DND-41 (cell line): ENCODE measurements at regions not wholly inside any gene's neighbourhood (a gene's known extent, or its start where the extent isn't known, plus 50 kb on each side); places are given as distances from the start of the nearest gene placed in this dataset.

ENCODE experiments used
- ATAC-seq: fragments of 200-7000 bp; cut with Tn5 transposase; 3 replicates; pipeline ENCODE4 v1.9.1; 2021; ENCODE audit warnings: low read depth; ENCODE audit not compliant: insufficient read depth
- DNase-seq: peaks from one replicate; pipeline ENCODE4 v3.0.0-alpha.2; 2020
- H2AFZ ChIP-seq: 2 replicates; pipeline ENCODE4 v1.6.0; 2012; ENCODE audit warnings: low read depth, low read length
- H3K27ac ChIP-seq: 2 replicates; pipeline ENCODE4 v1.5.1; 2012; ENCODE audit warnings: low read length, inconsistent platforms
- H3K27me3 ChIP-seq: fragments of 200-600 bp; sonication (generic); 2 replicates; pipeline ENCODE4 v1.6.0; 2012; ENCODE audit warnings: low read length, mild to moderate bottlenecking, inconsistent platforms; ENCODE audit not compliant: insufficient read depth, poor library complexity
- H3K36me3 ChIP-seq: 2 replicates; pipeline ENCODE4 v1.5.1; 2012; ENCODE audit warnings: low read length, inconsistent platforms; ENCODE audit not compliant: insufficient read depth
- H3K4me1 ChIP-seq: 2 replicates; pipeline ENCODE4 v1.5.1; 2012; ENCODE audit warnings: mild to moderate bottlenecking, low read length; ENCODE audit not compliant: insufficient read depth
- H3K4me2 ChIP-seq: 2 replicates; pipeline ENCODE4 v1.6.0; 2012; ENCODE audit warnings: mild to moderate bottlenecking, moderate library complexity, low read length, inconsistent platforms; ENCODE audit not compliant: insufficient read depth
- H3K4me3 ChIP-seq, 2 experiments: fragments of 200-600 bp in 1 of 2; shearing (Covaris generic) in 1 of 2; 2 replicates each; pipeline ENCODE4 v1.5.1; 2012 to 2016; ENCODE audit warnings: inconsistent platforms in 2 of 2, low read length in 2 of 2, mild to moderate bottlenecking in 2 of 2, low read depth in 1 of 2, moderate library complexity in 1 of 2
- H3K79me2 ChIP-seq: 2 replicates; pipeline ENCODE4 v1.6.0; 2012; ENCODE audit warnings: low read length, inconsistent platforms; ENCODE audit not compliant: insufficient read depth
- H3K9ac ChIP-seq: 2 replicates; pipeline ENCODE4 v1.6.0; 2012; ENCODE audit warnings: low read depth, mild to moderate bottlenecking, inconsistent platforms, low read length, moderate library complexity
- H3K9me3 ChIP-seq: 2 replicates; pipeline ENCODE4 v1.5.1; 2012; ENCODE audit warnings: low read length, moderate library complexity, mild to moderate bottlenecking, inconsistent platforms; ENCODE audit not compliant: insufficient read depth, severe bottlenecking
- H4K20me1 ChIP-seq: 2 replicates; pipeline ENCODE4 v1.6.0; 2012; ENCODE audit warnings: low read length; ENCODE audit not compliant: insufficient read depth
- CTCF ChIP-seq: IDR thresholded peaks from 2 replicates; pipeline ENCODE4 v1.5.1; 2012; ENCODE audit warnings: borderline replicate concordance, low read length, moderate library complexity, mild to moderate bottlenecking; ENCODE audit not compliant: poor library complexity, severe bottlenecking; ENCODE audit errors: extremely low read depth
- EZH2 ChIP-seq: IDR thresholded peaks from 3 replicates; pipeline ENCODE4 v1.6.1; 2012; ENCODE audit warnings: borderline replicate concordance, low read depth, mild to moderate bottlenecking, moderate library complexity, low read length, inconsistent platforms; ENCODE audit not compliant: severe bottlenecking

GRCh38 chr22:47293368-47294221, 531.1 kb downstream of the TBC1D22A start:
- Histone ChIP-seq H3K4me2 (no peak overlapping the region), H3K79me2 (no peaks in the 10 kb centered on the region), H3K4me1 (no peaks in the 10 kb centered on the region), H3K9me3 (no peaks in the 10 kb centered on the region), H3K9ac (no peak overlapping the region), H2AFZ (no peak overlapping the region), H3K27me3 (peaks cover 3% of the 10 kb centered on the region), H3K27ac (no peak overlapping the region), H3K36me3 (no peaks in the 10 kb centered on the region), H3K4me3 (no peak overlapping the region), H4K20me1 (peaks cover 5% of the 10 kb centered on the region; the same call in 1 of the 2 replicates)
- TF ChIP-seq CTCF (no peak), EZH2 (no peak)
- ATAC-seq = no peak
- no peak for DNase-seq

- Histone ChIP-seq H3K4me1 (no peaks in the 10 kb centered on the region), H3K36me3 (no peaks in the 10 kb centered on the region), H3K4me2 (no peak overlapping the region), H3K9me3 (no peaks in the 10 kb centered on the region), H3K79me2 (no peaks in the 10 kb centered on the region), H4K20me1 (peaks cover 5% of the 10 kb centered on the region; the same call in 1 of the 2 replicates), H3K27ac (no peak overlapping the region), H2AFZ (no peak overlapping the region), H3K9ac (no peak overlapping the region), H3K4me3 (no peak overlapping the region), H3K27me3 (peaks cover 3% of the 10 kb centered on the region)
- no peak for TF ChIP-seq EZH2
- no peak for TF ChIP-seq CTCF
- ATAC-seq (no peak), DNase-seq (no peak)
These were observed 530.3 kb downstream of the TBC1D22A start for GRCh38 chr22:47292546-47293320.

GRCh38 chr22:47291565-47292495, 529.4 kb downstream of the TBC1D22A start:
- no peak overlapping the region for H3K4me3 ChIP-seq
- H3K27me3 ChIP-seq = peaks cover 3% of the 10 kb centered on the region
- no peaks in the 10 kb centered on the region for H3K4me1 ChIP-seq
- H2AFZ ChIP-seq = no peak overlapping the region
- no peak overlapping the region for H3K9ac ChIP-seq
- H3K9me3 ChIP-seq = no peaks in the 10 kb centered on the region
- H3K4me2 ChIP-seq = no peak overlapping the region
- H3K27ac ChIP-seq = no peak overlapping the region
- no peaks in the 10 kb centered on the region for H3K36me3 ChIP-seq
- ATAC-seq (no peak), DNase-seq (no peak)
- peaks cover 5% of the 10 kb centered on the region; the same call in 1 of the 2 replicates for H4K20me1 ChIP-seq
- H3K79me2 ChIP-seq = no peaks in the 10 kb centered on the region
- TF ChIP-seq CTCF = no peak
- TF ChIP-seq EZH2 = no peak
